Smooth muscle cell (in vitro differentiated cells): ENCODE measurements at regions not wholly inside any gene's neighbourhood (a gene's known extent, or its start where the extent isn't known, plus 50 kb on each side); places are given as distances from the start of the nearest gene placed in this dataset.

ENCODE experiments used
- DNase-seq: peaks from one replicate; lab custom pipeline; 2025; ENCODE audit not compliant: unreplicated experiment; lab: John Stamatoyannopoulos, UW
- H2AFZ ChIP-seq: fragments of 200-600 bp; sonication (generic); 2 replicates; pipeline ENCODE4 v1.6.0; 2016; ENCODE audit warnings: antibody characterized with exemption, low read depth, mild to moderate bottlenecking
- H3F3A ChIP-seq: fragments of 200-600 bp; sonication (generic); 2 replicates; pipeline ENCODE4 v1.6.0; 2017; ENCODE audit warnings: antibody characterized with exemption, low read depth
- H3K27ac ChIP-seq: fragments of 200-600 bp; sonication (generic); 2 replicates; pipeline ENCODE4 v1.5.1; 2016; ENCODE audit warnings: low read depth, mild to moderate bottlenecking
- H3K27me3 ChIP-seq: fragments of 200-600 bp; sonication (generic); 2 replicates; pipeline ENCODE4 v1.6.1; 2016; ENCODE audit warnings: low read depth, mild to moderate bottlenecking
- H3K36me3 ChIP-seq: fragments of 200-600 bp; sonication (generic); 2 replicates; pipeline ENCODE4 v1.5.1; 2016; ENCODE audit warnings: low read depth
- H3K4me1 ChIP-seq: fragments of 200-600 bp; sonication (generic); 2 replicates; pipeline ENCODE4 v1.5.1; 2016; ENCODE audit warnings: low read depth
- H3K4me2 ChIP-seq: fragments of 200-600 bp; sonication (generic); 2 replicates; pipeline ENCODE4 v1.6.0; 2016; ENCODE audit warnings: mild to moderate bottlenecking
- H3K4me3 ChIP-seq: fragments of 200-600 bp; sonication (generic); 2 replicates; pipeline ENCODE4 v1.5.1; 2016; ENCODE audit warnings: mild to moderate bottlenecking
- H3K79me2 ChIP-seq: fragments of 200-600 bp; sonication (generic); 2 replicates; pipeline ENCODE4 v1.6.0; 2016; ENCODE audit warnings: low read depth, mild to moderate bottlenecking
- H3K9ac ChIP-seq: fragments of 200-600 bp; sonication (generic); 2 replicates; pipeline ENCODE4 v1.6.0; 2016; ENCODE audit warnings: low read depth
- H3K9me3 ChIP-seq: fragments of 200-600 bp; sonication (generic); replicated peaks from 2 replicates; pipeline ENCODE4 v1.5.1; 2016; ENCODE audit warnings: low read depth
- H4K20me1 ChIP-seq: fragments of 200-600 bp; sonication (generic); 2 replicates; pipeline ENCODE4 v1.6.0; 2016; ENCODE audit warnings: low read depth
- WGBS: methylation state at CpG from one replicate; pipeline ENCODE4 v1.1.7; 2016; ENCODE audit warnings: low lambda C conversion rate; 5-methylcytosine and 5-hydroxymethylcytosine counted together
- TF ChIP-seq, protein P1 (sequence below): fragments of 200-600 bp; sonication (generic); IDR thresholded peaks from 2 replicates; pipeline ENCODE4 v1.5.1; 2017; ENCODE audit warnings: borderline replicate concordance, mild to moderate bottlenecking, antibody characterized with exemption; ENCODE audit not compliant: insufficient read depth, poor library complexity, severe bottlenecking

DNA sequence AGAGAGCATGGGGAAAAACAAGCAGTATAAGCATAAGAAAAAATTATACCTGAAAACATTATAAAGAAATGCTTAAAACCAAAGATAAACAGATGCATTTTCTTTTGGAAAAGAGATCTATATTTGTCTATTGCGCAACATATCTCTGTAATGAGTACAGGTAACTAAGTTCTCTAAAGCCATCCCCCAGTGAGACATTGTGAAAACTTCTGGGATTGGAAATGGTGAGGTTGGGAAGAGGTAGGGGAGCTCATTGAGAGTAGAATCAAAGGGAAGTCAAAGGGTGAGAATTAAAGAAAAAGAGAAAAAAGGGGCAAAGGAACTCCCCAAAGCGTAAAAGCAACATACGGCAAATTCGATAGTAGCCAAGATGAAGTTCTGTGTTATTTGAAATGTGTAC lies 257.9 kb upstream of the RBFOX1 start:
- Histone ChIP-seq H3K4me1 (no peaks in the 10 kb centered on the region), H3K9ac (no peak overlapping the region), H3K27ac (no peak overlapping the region), H2AFZ (no peak overlapping the region), H3K9me3 (no peaks in the 10 kb centered on the region), H3F3A (no peaks in the 10 kb centered on the region), H3K4me2 (no peak overlapping the region), H3K27me3 (no peaks in the 10 kb centered on the region), H4K20me1 (no peaks in the 10 kb centered on the region), H3K79me2 (no peaks in the 10 kb centered on the region), H3K4me3 (no peak overlapping the region), H3K36me3 (no peaks in the 10 kb centered on the region)
- TF ChIP-seq, protein P1, sequence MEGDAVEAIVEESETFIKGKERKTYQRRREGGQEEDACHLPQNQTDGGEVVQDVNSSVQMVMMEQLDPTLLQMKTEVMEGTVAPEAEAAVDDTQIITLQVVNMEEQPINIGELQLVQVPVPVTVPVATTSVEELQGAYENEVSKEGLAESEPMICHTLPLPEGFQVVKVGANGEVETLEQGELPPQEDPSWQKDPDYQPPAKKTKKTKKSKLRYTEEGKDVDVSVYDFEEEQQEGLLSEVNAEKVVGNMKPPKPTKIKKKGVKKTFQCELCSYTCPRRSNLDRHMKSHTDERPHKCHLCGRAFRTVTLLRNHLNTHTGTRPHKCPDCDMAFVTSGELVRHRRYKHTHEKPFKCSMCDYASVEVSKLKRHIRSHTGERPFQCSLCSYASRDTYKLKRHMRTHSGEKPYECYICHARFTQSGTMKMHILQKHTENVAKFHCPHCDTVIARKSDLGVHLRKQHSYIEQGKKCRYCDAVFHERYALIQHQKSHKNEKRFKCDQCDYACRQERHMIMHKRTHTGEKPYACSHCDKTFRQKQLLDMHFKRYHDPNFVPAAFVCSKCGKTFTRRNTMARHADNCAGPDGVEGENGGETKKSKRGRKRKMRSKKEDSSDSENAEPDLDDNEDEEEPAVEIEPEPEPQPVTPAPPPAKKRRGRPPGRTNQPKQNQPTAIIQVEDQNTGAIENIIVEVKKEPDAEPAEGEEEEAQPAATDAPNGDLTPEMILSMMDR: no peak
- no peak for DNase-seq
- WGBS: over 99% methylated on average over 4 of the region's 4 CpGs

DNA sequence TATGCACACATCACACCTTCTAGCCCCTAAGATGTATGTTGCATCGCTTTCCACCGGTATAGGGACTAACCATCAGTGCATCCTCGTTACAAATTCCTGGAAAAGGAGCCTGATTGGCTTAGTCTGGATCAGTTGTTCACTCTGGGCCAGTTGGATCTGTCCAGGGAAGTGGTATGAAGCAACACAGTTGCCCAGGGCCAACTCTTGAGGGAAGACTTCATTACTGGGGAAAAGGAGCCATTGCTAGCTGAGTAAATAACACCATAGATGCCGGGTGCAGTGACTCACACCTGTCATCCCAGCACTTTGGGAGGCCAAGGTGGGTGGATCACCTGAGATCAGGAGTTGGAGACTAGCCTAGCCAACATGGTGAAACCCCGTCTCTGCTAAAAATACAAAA lies 275.2 kb upstream of the RBFOX1 start:
- no peak overlapping the region for H3K27ac ChIP-seq
- no peaks in the 10 kb centered on the region for H3K9me3 ChIP-seq
- no peak overlapping the region for H3K4me3 ChIP-seq
- H2AFZ ChIP-seq: no peak overlapping the region
- no peaks in the 10 kb centered on the region for H4K20me1 ChIP-seq
- no peaks in the 10 kb centered on the region for H3K36me3 ChIP-seq
- 79% methylated on average over 5 of the region's 5 CpGs for WGBS
- H3K4me1 ChIP-seq: no peaks in the 10 kb centered on the region
- no peak overlapping the region for H3K9ac ChIP-seq
- TF ChIP-seq, protein P1: no peak
- no peak overlapping the region for H3K4me2 ChIP-seq
- H3F3A ChIP-seq: no peaks in the 10 kb centered on the region
- no peaks in the 10 kb centered on the region for H3K79me2 ChIP-seq
- H3K27me3 ChIP-seq: no peaks in the 10 kb centered on the region
- no peak for DNase-seq

- Histone ChIP-seq H3K79me2 (no peaks in the 10 kb centered on the region), H3K4me2 (no peak overlapping the region), H3K9ac (no peak overlapping the region), H3K27ac (no peak overlapping the region), H3K9me3 (no peaks in the 10 kb centered on the region), H3K27me3 (no peaks in the 10 kb centered on the region), H3F3A (no peaks in the 10 kb centered on the region), H2AFZ (no peak overlapping the region), H4K20me1 (no peaks in the 10 kb centered on the region), H3K4me3 (no peak overlapping the region), H3K36me3 (no peaks in the 10 kb centered on the region), H3K4me1 (no peaks in the 10 kb centered on the region)
- TF ChIP-seq, protein P1: no peak
- no peak for DNase-seq
- 84% methylated on average over 6 of the region's 6 CpGs for WGBS
These were observed 277.2 kb upstream of the RBFOX1 start for GRCh38 chr16:7055443-7055842.

DNA sequence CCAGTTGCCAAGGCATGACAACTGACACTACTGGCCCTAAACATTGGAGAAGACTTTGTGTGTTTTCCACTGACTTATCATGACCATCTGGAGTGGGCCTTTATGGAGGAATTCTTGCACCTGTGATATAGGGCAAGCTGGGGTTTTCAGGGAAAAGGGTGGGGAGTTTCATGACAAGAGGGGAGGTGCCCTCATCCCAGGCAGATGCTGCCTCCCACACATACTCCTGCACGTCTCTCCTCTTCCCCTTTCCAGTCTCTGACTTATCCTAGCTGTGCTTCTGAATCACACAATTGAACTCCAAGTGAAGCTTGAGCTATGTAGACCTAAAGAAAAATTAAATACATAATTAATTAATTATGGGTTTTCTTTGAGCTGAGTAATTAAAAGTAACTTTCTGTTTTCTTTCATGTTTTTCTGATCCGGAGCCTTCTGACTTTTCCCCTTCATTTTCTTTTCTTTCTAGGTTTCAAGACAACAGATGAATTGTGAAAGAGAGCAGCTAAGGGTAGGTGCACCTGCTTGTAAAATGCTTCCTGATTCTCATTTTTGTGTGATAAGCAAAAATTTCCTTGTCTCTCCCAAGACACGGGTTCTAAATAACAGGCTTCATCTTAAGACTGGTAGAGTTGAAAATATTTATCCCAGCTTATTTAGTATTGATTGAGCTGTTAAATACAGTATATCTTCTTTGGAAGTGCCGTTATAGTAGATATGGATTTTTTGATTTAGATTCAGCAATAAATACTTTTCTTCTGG lies 280.9 kb upstream of the RBFOX1 start:
- Histone ChIP-seq H3K36me3 (no peaks in the 10 kb centered on the region), H3K4me1 (no peaks in the 10 kb centered on the region), H3K27me3 (no peaks in the 10 kb centered on the region), H4K20me1 (no peaks in the 10 kb centered on the region), H2AFZ (no peak overlapping the region), H3K9me3 (no peaks in the 10 kb centered on the region), H3K4me2 (no peak overlapping the region), H3K4me3 (no peak overlapping the region), H3K9ac (no peak overlapping the region), H3F3A (no peaks in the 10 kb centered on the region), H3K27ac (no peak overlapping the region), H3K79me2 (no peaks in the 10 kb centered on the region)
- no peak for DNase-seq
- TF ChIP-seq, protein P1: no peak
- WGBS: 81% methylated on average over 4 of the region's 4 CpGs
